ENCODE measurements at regions not wholly inside any gene's neighbourhood (a gene's known extent, or its start where the extent isn't known, plus 50 kb on each side); places are given as distances from the start of the nearest gene placed in this dataset.

GRCh38 chr3:70571696-70572095, 259.3 kb upstream of the MDFIC2 start:
- TF ChIP-seq EZH2phosphoT487 (IDR thresholded peaks at IDR 0.05; ENCODE audit: borderline replicate concordance, low read depth), result no peak
- no peak for TF ChIP-seq CTCF (IDR thresholded peaks at IDR 0.05)
- TF ChIP-seq NFIC (IDR thresholded peaks at IDR 0.05; ENCODE audit: borderline replicate concordance), result no peak
- no peak for TF ChIP-seq POLR2AphosphoS5 (IDR thresholded peaks at IDR 0.05; ENCODE audit: low read depth, low read length)
- TF ChIP-seq MXI1 (IDR thresholded peaks at IDR 0.05; ENCODE audit: low read depth, low read length), result no peak
- no peak for TF ChIP-seq EP300 (IDR thresholded peaks at IDR 0.05; ENCODE audit: borderline replicate concordance in 1 of 2, low read depth in 1 of 2, low read length in 1 of 2)
- TF ChIP-seq TCF12 (IDR thresholded peaks at IDR 0.05), result no peak
- no peak for TF ChIP-seq TAF1 (IDR thresholded peaks at IDR 0.05; ENCODE audit: borderline replicate concordance, low read depth, low read length)
- TF ChIP-seq REST (IDR thresholded peaks at IDR 0.05; ENCODE audit: low read depth, low read length), result no peak
- no peak for TF ChIP-seq SIN3A (IDR thresholded peaks at IDR 0.05; ENCODE audit: borderline replicate concordance, low read depth, low read length)
- no peak for TF ChIP-seq GABPA (IDR thresholded peaks at IDR 0.05; ENCODE audit: low read depth)
- no peak for TF ChIP-seq MEF2A (IDR thresholded peaks at IDR 0.05; ENCODE audit: borderline replicate concordance, low read depth)
- no peak for TF ChIP-seq USF2 (IDR thresholded peaks at IDR 0.05; ENCODE audit: borderline replicate concordance, low read depth, low read length)
